Activated CD8-positive, alpha-beta T cell treated with anti-CD3 and anti-CD28 coated beads for 36 hours (primary cell): ENCODE measurements at regions not wholly inside any gene's neighbourhood (a gene's known extent, or its start where the extent isn't known, plus 50 kb on each side); places are given as distances from the start of the nearest gene placed in this dataset.
"Not testable (repeated sequence)": the region's sequence is repeated elsewhere in the genome, so short reads cannot be mapped to it uniquely, and the experiment has no call there.

Source experiments
- ATAC-seq: fragments of 200-7000 bp; cut with Tn5 transposase; one replicate; pipeline ENCODE4 v1.10.0; 2021; ENCODE audit warnings: mild to moderate bottlenecking, moderate library complexity
- CTCF ChIA-PET: fragments of 350-600 bp; sonication (Branson Sonifier 250); formaldehyde crosslinking; loops from one replicate; lab custom pipeline; 2021; ENCODE audit warnings: antibody characterized with exemption; lab: Charles Lee
- POLR2A ChIA-PET: fragments of 350-600 bp; sonication (Branson Sonifier 250); formaldehyde crosslinking; loops from one replicate; lab custom pipeline; 2021; ENCODE audit warnings: antibody characterized with exemption; lab: Charles Lee
- DNase-seq: peaks from one replicate; pipeline ENCODE4 v3.0.0-alpha.2; 2020
- H3K27ac Mint-ChIP-seq: one replicate; pipeline ENCODE4 v1.8.0; 2021; ENCODE audit warnings: mild to moderate bottlenecking, mixed read lengths
- H3K27me3 Mint-ChIP-seq: one replicate; pipeline ENCODE4 v1.8.0; 2021; ENCODE audit warnings: mixed read lengths
- H3K36me3 Mint-ChIP-seq: one replicate; pipeline ENCODE4 v1.8.0; 2021; ENCODE audit warnings: low read depth, mixed read lengths
- H3K4me1 Mint-ChIP-seq: one replicate; pipeline ENCODE4 v1.8.0; 2021; ENCODE audit warnings: low read depth, mixed read lengths
- H3K4me3 Mint-ChIP-seq: one replicate; pipeline ENCODE4 v1.8.0; 2021; ENCODE audit warnings: mild to moderate bottlenecking, moderate library complexity, mixed read lengths
- H3K9me3 Mint-ChIP-seq: one replicate; pipeline ENCODE4 v1.8.0; 2021; ENCODE audit warnings: mixed read lengths
- CTCF ChIP-seq: fragments of 200-600 bp; IDR thresholded peaks from one replicate; pipeline ENCODE4 v1.8.0; 2022; ENCODE audit warnings: antibody characterized with exemption, mild to moderate bottlenecking
- intact Hi-C: fragments of 100-400 bp; cut with micrococcal nuclease; formaldehyde crosslinking; loops from one replicate; pipeline ENCODE4 v1.10.0; 2022

DNA sequence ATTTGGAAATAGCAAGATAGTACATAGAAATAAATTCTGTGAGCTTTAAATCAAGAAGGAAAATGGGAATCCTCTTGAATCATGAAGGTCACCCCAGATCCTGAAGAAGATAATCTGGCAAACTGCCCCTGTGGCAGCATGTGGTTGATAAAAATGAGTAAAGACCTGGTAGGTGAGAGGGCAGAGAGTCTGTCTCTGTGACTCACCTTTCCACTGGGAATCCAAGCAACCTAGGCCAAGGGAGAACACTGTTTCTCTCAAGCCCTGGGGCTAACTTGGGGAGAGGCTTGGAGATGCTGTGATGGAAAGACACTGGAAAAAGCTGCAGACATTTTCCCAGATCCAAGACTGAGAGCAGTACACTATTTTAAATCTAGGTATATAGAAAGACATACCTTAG lies 185.8 kb upstream of the CNTNAP5 start:
- Mint-ChIP-seq H3K27me3 (no peaks in the 10 kb centered on the region), H3K36me3 (no peaks in the 10 kb centered on the region), H3K9me3 (peaks cover 17% of the 10 kb centered on the region), H3K27ac (no peak overlapping the region), H3K4me1 (no peaks in the 10 kb centered on the region), H3K4me3 (no peak overlapping the region)
- TF ChIP-seq CTCF: no peak
- intact Hi-C loops: no loop called here
- ChIA-PET CTCF (no interaction called here), POLR2A (no interaction called here)
- DNase-seq (no peak), ATAC-seq (no peak)

DNA sequence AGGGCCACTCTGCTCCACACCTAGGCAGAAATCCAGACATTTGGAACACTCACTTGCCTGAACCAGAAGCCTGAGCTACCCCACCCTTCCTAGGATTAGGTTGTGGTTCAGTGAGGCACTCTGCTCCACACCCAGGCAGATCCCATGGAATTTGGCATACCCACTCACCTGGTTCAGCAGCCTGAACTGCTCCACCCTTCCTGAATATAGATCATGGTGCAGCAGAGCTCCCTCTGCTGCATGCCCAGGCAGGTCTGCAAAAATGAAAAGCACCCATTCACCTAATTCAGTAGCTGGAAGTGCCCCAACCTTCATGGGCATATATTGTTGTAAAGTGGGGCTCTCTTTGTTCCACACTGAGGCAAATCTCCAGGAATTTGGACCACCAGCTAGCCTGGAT lies 185.1 kb upstream of the CNTNAP5 start:
- peaks cover 19% of the 10 kb centered on the region for H3K9me3 Mint-ChIP-seq
- no peak for TF ChIP-seq CTCF
- H3K4me3 Mint-ChIP-seq: no peak overlapping the region
- ChIA-PET POLR2A (no interaction called here), CTCF (no interaction called here)
- DNase-seq (no peak), ATAC-seq (no peak)
- intact Hi-C loops: no loop called here
- H3K4me1 Mint-ChIP-seq: no peaks in the 10 kb centered on the region
- H3K27ac Mint-ChIP-seq: no peak overlapping the region
- no peaks in the 10 kb centered on the region for H3K27me3 Mint-ChIP-seq
- no peaks in the 10 kb centered on the region for H3K36me3 Mint-ChIP-seq

GRCh38 chr2:123840574-123840973 lies 184.5 kb upstream of the CNTNAP5 start:
- ATAC-seq: no peak
- Mint-ChIP-seq H3K4me1 (no peaks in the 10 kb centered on the region), H3K27me3 (no peaks in the 10 kb centered on the region), H3K27ac (no peak overlapping the region), H3K4me3 (no peak overlapping the region), H3K36me3 (no peaks in the 10 kb centered on the region), H3K9me3 (peaks cover 19% of the 10 kb centered on the region)
- intact Hi-C loops: no loop called here
- POLR2A ChIA-PET: no interaction called here
- DNase-seq: no peak
- no peak for TF ChIP-seq CTCF
- CTCF ChIA-PET: no interaction called here

GRCh38 chr2:123851281-123851680 lies 173.8 kb upstream of the CNTNAP5 start:
- Mint-ChIP-seq H3K36me3 (no peaks in the 10 kb centered on the region), H3K4me3 (no peak overlapping the region), H3K4me1 (no peaks in the 10 kb centered on the region), H3K27ac (no peak overlapping the region), H3K9me3 (peaks cover 22% of the 10 kb centered on the region), H3K27me3 (no peaks in the 10 kb centered on the region)
- POLR2A ChIA-PET: no interaction called here
- CTCF ChIA-PET: no interaction called here
- ATAC-seq (no peak), DNase-seq (no peak)
- TF ChIP-seq CTCF: no peak
- intact Hi-C loops: no loop called here

GRCh38 chr2:123853161-123853560 lies 171.9 kb upstream of the CNTNAP5 start:
- POLR2A ChIA-PET: no interaction called here
- H3K9me3 Mint-ChIP-seq: peaks cover 24% of the 10 kb centered on the region
- no peak for TF ChIP-seq CTCF
- intact Hi-C loops: no loop called here
- no peak overlapping the region for H3K27ac Mint-ChIP-seq
- DNase-seq: no peak
- H3K36me3 Mint-ChIP-seq: no peaks in the 10 kb centered on the region
- CTCF ChIA-PET: no interaction called here
- ATAC-seq: no peak
- no peaks in the 10 kb centered on the region for H3K4me1 Mint-ChIP-seq
- no peaks in the 10 kb centered on the region for H3K27me3 Mint-ChIP-seq
- no peak overlapping the region for H3K4me3 Mint-ChIP-seq

GRCh38 chr2:123859031-123859430 lies 166.1 kb upstream of the CNTNAP5 start:
- intact Hi-C loops, H3K4me1 Mint-ChIP-seq, H3K36me3 Mint-ChIP-seq, CTCF ChIA-PET, POLR2A ChIA-PET, DNase-seq, ATAC-seq, H3K27me3 Mint-ChIP-seq, H3K27ac Mint-ChIP-seq, H3K4me3 Mint-ChIP-seq: not testable (repeated sequence)
- H3K9me3 Mint-ChIP-seq: peaks cover 27% of the 10 kb centered on the region
